ENCODE measurements at regions not wholly inside any gene's neighbourhood (a gene's known extent, or its start where the extent isn't known, plus 50 kb on each side); places are given as distances from the start of the nearest gene placed in this dataset.

- DNase-seq (ENCODE audit: low read depth in 2 of 3, low spot score in 2 of 3) = no peak
Observed at GRCh38 chr2:226440127-226440918, 359.3 kb downstream of the IRS1 start.

GRCh38 chr2:226439337-226439736 lies 360.3 kb downstream of the IRS1 start:
- DNase-seq (ENCODE audit: low read depth in 2 of 3, low spot score in 2 of 3) = no peak

GRCh38 chr2:226435146-226435545 lies 364.5 kb downstream of the IRS1 start:
- no peak for DNase-seq (ENCODE audit: low read depth in 2 of 3, low spot score in 2 of 3)

GRCh38 chr2:226434702-226435101 lies 364.9 kb downstream of the IRS1 start:
- no peak for DNase-seq (ENCODE audit: low read depth in 2 of 3, low spot score in 2 of 3)

GRCh38 chr2:226431288-226431948 lies 368.2 kb downstream of the IRS1 start:
- DNase-seq (ENCODE audit: low read depth in 2 of 3, low spot score in 2 of 3) = no peak

- no peak for DNase-seq (ENCODE audit: low read depth in 2 of 3, low spot score in 2 of 3)
Observed at GRCh38 chr2:226429476-226429875, 370.1 kb downstream of the IRS1 start.

GRCh38 chr2:226427538-226428307 lies 371.9 kb downstream of the IRS1 start:
- DNase-seq (ENCODE audit: low read depth in 2 of 3, low spot score in 2 of 3) = no peak

GRCh38 chr2:226426292-226426736 lies 373.3 kb downstream of the IRS1 start:
- DNase-seq (ENCODE audit: low read depth in 2 of 3, low spot score in 2 of 3) = no peak

- DNase-seq (ENCODE audit: low read depth in 2 of 3, low spot score in 2 of 3) = no peak
Observed at GRCh38 chr2:226424971-226425370, 374.6 kb downstream of the IRS1 start.

- DNase-seq (ENCODE audit: low read depth in 2 of 3, low spot score in 2 of 3) = peak in 2 of 3 experiments; percentile 3 to 8
Observed at GRCh38 chr2:226423498-226423960, 376.1 kb downstream of the IRS1 start.

- DNase-seq (ENCODE audit: low read depth in 2 of 3, low spot score in 2 of 3) = no peak
Observed at GRCh38 chr2:226420646-226421045, 379.0 kb downstream of the IRS1 start.

- no peak for DNase-seq (ENCODE audit: low read depth in 2 of 3, low spot score in 2 of 3)
Observed at GRCh38 chr2:226418521-226418920, 381.1 kb downstream of the IRS1 start.

GRCh38 chr2:226414335-226414734 lies 385.3 kb downstream of the IRS1 start:
- no peak for DNase-seq (ENCODE audit: low read depth in 2 of 3, low spot score in 2 of 3)

GRCh38 chr2:226413498-226414130 lies 386.0 kb downstream of the IRS1 start:
- DNase-seq (ENCODE audit: low read depth in 2 of 3, low spot score in 2 of 3) = no peak

- DNase-seq (ENCODE audit: low read depth in 2 of 3, low spot score in 2 of 3) = no peak
Observed at GRCh38 chr2:226411727-226412360, 387.8 kb downstream of the IRS1 start.

- DNase-seq (ENCODE audit: low read depth in 2 of 3, low spot score in 2 of 3) = no peak
Observed at GRCh38 chr2:226411205-226411604, 388.4 kb downstream of the IRS1 start.

GRCh38 chr2:226410247-226410835 lies 389.3 kb downstream of the IRS1 start:
- no peak for DNase-seq (ENCODE audit: low read depth in 2 of 3, low spot score in 2 of 3)

- DNase-seq (ENCODE audit: low read depth in 2 of 3, low spot score in 2 of 3) = no peak
Observed at GRCh38 chr2:226409134-226409533, 390.5 kb downstream of the IRS1 start.

GRCh38 chr2:226408141-226408540 lies 391.5 kb downstream of the IRS1 start:
- DNase-seq (ENCODE audit: low read depth in 2 of 3, low spot score in 2 of 3) = no peak

GRCh38 chr2:226407135-226407534 lies 392.5 kb downstream of the IRS1 start:
- no peak for DNase-seq (ENCODE audit: low read depth in 2 of 3, low spot score in 2 of 3)
